HG03135 (cell line): ENCODE measurements at regions not wholly inside any gene's neighbourhood (a gene's known extent, or its start where the extent isn't known, plus 50 kb on each side); places are given as distances from the start of the nearest gene placed in this dataset.

Experiments
- ATAC-seq: cut with Tn5 transposase; IDR thresholded peaks from one replicate; pipeline ENCODE4 v1.9.1; 2021; ENCODE audit warnings: mild to moderate bottlenecking, moderate library complexity; ENCODE audit not compliant: unreplicated experiment

DNA sequence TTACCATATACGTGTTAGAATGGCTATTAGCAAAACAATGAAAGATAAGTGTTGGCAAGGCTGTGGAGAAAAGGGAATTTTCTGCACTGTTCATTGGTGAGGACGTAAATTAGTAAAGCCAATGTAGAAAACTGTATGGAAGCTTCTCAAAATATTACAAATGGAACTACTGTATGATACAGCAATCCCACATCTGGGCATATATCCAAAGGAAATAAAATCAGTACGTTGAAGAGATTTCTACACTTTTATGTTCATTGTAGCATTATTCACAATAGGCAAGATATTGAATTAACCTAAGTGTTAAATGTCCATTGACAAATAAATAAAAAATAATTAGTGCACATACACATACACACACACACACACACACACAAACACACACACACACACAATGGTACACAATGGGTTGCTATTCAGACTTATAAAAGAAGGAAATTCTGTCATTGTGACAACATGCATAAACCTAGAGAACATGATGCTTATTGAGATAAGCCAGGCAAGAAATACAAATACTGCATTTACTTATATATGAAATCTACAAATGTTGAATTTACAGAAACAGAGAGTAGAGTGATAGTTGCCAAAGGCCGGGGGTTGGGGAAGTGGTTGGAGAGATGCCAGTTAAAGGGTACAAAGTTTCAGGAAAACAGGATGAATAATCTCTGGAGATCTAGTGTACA, 565.8 kb upstream of the LRRC4C start:
- no peak for ATAC-seq

DNA sequence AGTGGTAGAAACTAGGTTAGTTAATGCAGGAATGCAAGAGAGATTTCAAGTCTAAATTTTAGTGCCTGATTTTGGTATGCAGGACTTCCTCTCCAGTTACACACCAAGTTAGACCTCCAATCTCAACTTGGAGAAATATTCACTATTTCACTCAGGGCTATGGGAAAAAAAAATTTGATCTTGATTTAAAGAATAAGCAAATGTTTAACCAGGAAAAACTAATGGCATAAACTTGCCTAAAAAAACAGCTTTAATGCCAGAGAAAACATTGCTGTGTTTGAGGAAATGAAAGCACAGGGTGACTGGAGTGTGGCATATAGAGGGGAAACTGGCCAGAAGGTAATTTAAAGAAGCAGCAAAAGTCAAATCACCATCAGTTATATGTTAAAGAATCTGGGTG, 575.4 kb upstream of the LRRC4C start:
- no peak for ATAC-seq

DNA sequence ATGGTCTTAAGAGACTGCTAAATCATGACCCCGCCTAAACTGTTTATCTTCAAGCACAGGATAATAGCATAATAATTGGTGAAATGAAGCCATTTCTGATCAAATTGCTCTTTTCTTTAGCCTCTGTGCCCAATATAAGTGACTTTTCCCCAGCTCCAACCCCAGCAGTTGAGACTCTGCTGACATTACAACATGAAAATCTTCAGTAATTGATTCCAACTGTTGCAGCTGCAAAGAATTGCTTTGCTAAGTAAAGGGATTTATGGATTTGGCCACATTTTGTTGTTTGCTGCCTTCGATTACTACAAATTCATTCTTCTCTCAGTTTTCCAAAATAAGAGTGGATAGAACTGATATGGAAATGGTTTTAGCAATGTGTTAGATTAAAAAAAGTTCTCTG, 576.7 kb upstream of the LRRC4C start:
- ATAC-seq: no peak

DNA sequence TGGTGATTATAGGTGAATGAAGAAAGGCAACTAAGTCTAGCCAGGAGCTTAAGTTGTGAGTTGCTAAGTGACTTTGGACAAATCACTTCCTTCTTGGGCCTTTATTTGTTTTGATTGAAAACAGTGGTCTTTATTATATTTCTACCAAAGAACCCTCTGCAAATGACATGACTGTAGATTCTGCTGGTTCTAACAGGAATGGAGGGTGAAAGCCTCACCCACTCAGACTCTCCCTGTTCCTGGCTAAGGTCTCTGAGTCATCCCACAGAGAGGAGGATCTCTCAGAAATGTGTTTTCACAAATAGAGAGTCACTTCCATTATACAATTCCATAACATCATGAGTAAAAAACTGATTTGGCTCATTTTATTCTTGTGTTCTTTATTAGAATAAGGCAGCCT, 583.9 kb upstream of the LRRC4C start:
- ATAC-seq: no peak

DNA sequence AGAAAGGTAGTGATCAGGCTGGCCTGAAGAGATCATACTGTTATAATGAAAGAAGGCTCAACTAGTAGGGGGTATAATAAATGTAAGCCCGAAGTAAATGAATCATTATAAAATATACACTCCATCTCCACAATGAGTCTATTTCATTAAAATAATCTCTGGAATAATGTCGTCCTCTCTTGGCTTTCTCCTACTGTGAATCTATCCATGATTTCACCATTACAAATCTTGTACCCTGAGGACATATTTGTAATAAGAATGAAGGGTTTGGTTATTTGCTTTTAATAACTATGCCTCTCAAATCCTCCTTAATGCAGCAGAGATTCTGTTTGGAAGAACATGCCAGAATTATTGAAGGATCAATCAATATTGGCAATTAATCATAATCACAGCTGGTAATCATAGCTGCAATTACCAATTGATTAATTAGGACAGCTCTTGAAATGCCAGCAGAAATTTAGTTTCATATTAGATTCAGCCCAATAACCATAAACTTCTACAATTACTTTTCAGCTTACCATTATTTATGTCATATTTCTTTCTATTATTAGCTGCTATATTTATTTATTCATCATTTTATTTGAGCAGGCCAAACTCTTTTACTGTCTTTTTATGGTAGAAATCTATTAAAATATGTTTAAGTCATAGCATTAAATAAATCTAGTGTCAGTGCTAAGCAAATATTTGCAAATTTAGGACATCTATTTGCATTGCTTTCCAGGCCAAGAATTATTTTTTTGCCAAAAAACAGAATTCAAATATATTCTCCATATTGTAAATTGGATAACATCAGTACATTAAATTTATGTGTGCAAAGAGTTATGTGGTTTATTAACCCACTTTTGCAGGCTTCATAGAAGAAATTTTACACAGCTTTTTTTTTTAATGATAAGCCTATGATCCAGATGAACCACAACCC, 588.4 kb upstream of the LRRC4C start:
- no peak for ATAC-seq

DNA sequence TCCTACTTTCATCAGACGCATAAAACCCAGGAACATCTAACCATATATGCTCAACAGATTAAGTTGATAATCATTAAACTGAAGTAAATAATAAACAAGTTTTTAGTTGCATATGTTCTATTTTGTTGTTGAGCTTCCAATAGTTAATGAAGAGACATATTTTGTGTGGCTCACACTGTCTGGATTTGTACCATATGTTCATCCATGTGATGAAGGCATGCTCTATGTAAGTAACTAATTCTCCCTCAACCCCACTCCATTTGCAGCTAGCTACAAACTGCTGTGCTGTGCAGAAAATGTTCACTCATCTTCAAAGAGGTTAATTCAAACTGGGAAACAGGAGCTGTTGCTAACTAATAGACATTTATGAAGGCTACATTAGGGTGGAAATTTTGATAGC, 589.7 kb upstream of the LRRC4C start:
- ATAC-seq: no peak

DNA sequence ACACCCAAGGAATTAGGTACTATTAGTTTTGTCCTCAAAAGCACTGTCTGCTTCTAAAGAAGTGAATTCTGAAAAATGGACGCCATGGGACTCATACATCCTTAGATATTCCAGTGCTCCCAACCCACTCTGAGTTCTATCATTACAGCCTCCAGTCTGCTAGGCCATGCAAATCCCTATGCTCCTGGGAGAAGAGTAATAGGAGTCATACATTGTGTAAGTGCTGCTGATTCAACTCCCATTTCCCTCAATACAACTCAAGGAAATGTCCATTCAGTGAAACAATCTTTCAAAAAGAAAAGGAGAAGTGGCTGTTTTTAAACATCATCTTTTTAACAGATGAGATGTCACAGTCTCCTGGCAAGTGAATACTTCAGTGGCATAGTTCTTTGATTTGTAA, 590.2 kb upstream of the LRRC4C start:
- no peak for ATAC-seq

DNA sequence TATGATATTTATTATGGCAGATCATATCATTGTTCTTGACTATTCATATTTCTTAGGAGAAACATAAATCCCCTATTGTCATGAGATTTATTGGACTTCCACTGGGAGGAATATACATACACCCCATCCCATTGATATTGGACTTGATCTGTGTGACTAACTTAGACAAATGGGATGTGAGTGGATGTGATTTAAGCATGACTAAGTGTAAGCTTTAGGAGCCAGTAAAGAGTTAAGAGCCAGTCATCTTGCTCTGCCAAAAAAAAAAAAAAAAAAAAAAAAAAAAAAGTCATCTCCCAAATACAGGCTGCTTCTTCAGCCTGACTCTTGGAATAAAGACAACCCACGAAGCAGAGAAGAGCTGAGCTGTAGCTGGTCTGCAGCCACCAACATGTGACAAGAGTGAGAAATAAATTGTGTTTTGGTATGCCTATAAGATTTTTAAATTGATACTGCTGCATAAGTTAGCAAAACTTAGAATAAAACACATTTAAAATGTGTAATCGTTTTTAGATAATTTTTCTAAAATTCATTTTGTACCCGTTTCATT, 595.0 kb upstream of the LRRC4C start:
- ATAC-seq: no peak

DNA sequence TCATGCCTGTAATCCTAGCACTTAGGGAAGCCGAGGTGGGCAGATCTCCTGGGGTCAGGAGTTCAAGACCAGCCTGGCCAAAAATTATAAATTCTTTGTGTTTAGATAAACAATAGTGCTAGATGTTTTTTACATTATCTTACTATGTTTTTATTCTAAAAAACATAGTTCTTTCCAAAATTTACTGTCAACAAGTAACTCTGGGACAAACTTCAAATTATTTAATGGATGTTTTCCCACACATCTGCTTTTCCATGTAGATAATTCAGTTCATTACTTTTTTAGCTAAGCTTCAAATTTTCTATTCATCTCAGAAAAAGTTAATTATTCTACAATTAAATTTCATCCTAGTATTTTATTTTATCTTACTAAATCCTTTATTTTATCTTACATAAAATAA, 596.2 kb upstream of the LRRC4C start:
- ATAC-seq: no peak

DNA sequence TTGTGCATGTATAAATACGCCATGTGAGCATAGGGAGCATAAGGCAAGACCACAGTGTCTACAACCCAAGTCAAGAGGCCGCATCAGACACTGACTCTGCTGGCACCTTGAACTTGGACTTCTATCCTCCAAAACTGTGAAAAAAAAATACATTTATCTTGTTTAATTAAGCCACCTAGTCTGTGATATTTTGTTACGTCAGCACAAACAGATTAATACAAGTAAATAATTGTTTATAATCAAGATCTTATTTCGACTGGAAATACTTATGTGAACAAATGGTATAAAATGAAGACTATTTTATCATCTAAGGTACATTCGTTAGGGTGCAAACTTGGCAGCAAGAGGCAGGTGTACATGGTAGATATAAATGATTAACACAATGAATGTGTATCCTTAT, 599.3 kb upstream of the LRRC4C start:
- no peak for ATAC-seq

DNA sequence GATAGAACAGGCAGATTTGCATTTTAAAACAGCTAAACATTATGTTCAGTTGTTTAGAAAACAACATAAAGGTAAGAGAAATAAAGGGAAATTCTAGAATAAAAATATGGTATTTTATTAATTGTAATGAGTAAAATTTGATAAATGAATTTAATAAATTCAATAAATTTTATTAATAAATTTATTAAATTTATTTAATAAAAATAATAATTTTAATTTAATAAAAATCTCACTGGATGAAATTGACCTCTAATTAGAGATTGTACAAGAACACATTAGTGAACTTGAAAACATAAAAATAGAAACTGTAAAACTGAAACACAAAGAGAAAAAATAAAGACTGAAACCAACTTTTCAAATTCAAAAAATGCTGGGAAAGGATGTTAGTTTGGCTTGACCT, 605.7 kb upstream of the LRRC4C start:
- ATAC-seq: no peak

DNA sequence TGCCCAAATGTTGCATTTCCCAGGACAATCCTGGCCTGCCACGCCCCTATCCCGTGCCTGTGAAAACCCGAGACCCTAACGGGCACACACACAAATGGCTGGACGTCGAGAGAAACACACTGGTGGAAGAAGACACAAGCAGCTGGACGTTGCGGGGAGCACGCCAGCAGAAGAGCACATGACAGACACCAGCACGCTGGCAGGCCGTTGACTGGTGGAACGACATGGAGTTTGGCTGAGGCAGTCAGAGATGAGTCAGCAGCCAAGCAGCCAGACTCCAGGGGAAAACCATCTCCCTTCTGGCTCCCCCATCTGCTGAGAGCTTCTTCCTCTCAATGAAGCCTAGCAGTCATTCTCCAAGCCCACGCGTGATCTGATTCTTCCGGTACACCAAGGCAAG, 606.7 kb upstream of the LRRC4C start:
- ATAC-seq: no peak

DNA sequence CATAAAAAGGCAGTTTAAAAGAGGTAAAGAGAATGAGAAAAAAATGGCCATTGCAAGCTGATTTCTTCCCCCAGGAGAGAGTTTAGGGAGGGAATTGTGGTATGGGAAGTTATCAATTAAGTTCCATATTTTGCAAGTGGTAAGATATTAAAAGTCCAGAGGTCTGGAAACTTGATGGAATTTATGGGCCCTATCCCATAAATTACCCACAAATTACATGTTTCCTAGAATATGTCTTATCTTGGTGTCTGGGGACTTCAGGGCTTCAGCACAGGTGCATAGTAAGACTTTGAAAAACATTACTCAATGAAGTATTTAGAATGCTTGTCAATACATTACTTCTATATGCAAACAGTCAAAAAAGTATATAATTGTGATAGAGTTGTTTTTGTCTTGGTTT, 614.9 kb upstream of the LRRC4C start:
- ATAC-seq: no peak

DNA sequence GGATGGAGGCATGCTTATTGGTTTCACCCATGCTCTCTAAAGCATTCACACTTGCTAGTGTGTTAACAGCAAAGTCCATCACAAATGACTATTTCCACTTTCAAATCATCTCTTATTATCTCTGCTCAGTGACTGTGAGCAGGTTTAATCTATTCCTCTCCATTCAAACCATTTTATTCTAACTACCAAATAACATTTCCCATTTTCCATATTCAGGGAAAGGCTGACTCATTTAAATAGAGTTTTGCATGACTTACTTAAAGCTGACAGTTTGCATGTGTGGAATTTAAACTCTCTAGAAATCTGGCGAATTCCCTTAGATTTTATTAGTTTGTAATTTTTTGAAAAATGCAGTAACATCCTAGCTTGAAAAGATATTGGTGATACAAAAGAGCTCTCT, 615.7 kb upstream of the LRRC4C start:
- no peak for ATAC-seq

DNA sequence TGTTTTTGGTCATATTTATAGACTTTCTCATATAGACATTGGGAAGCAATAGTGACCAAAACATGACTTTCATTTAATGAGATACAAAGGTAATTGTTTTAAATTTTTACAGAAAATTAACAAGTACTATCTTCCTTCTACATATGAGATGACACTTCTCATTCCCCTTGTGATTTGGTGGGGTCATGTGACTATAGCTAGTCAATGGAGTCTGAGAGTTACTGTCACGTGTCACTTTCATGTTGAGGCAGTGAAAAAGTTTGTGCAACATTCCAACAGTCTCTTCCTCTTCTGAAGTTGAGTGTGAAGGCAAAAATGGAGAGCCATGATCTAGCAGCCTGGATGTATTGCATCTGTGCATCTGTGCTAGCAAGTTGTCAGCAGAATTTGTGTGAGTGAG, 618.3 kb upstream of the LRRC4C start:
- ATAC-seq: no peak

DNA sequence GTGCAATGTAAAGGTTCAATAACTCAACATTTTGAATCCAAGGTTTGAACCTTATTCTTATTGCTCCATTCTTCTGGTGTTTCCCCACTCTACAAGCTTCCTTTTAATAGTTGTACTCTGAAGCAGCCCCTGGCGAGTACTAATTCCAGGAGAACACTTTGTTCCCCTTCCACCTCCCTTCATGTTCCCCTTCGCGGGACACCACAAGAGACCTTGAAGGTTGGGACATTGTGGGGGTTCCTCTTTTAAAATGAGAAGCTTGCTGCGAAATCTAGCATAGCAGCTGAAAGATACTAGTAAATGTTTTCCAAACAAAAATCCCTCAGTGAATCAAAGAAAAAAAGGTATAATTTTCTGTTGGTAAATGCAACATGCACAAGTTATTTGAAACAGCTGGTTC, 626.3 kb upstream of the LRRC4C start:
- no peak for ATAC-seq

DNA sequence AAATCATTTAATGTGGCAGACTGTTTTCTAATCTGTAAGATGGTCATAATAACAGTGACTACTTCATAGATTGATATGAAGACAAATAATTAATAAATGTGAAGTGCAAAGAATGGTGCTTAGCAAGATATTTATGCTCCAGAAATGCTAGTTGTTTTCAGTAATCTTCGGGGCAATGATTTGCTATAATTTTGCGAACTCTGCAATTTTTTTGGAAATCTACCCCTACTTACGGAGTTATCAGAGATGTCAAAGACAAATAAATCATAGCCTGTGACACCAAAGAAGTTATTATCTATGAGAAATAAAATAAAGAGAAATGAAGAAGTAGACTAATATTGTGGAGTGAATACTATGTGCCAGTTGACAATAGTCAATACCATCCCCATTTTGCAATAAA, 634.1 kb upstream of the LRRC4C start:
- no peak for ATAC-seq

DNA sequence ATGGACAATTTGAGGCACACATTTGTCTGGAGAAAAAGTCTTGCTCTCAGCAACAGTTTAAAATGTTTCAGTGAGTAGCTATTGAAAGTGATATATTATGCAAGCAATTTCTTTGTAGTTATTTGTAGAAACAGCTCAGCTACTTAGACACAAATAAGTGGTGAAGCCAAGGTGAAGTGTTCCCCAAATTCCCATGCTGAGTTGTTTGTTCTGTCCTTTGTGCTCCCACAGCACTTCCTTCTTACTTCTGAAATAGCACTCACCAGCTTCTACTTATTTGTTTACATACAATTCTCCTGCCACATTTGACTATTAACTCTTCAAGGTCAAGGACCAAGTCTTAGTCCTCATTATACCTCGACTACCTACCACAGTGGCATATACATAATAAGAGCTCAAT, 638.6 kb upstream of the LRRC4C start:
- ATAC-seq: no peak

DNA sequence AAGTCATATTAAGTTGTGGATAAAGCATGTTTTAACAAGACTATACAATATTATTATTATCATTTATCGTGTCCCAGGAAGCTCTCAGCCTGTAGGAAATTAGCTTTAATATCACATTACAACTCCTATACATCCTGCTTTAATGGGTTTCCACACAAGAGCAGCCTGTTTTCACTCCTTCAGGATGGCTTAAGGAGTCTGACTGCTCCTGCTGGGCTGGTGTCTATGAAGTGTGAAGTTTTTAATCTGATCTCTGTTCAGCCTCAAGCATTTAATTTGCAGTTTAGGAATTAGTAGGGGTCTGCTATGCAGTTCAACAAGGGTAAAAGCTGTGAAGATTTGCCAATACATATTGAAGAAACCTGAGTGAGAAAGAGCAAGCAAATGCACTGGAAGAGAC, 653.4 kb upstream of the LRRC4C start:
- ATAC-seq: no peak

DNA sequence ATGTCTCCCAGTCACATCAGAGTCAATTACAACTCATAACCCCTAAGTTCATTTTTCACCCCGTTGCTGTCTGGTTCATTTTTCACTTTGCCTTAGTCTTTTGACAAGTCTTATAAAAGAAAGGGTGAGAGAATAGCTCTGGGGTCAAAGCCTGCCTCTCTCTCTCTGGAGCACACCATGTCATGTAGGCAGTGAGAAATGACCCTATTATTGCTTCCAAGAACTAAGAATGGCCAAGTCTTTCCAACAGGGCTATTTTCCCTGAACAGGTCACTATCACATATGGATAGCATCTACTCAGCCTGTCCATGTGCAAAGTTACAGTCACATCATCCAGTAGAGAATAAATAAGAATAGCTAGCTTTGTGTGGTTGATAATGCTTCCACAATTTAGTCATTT, 655.5 kb upstream of the LRRC4C start:
- ATAC-seq: no peak

DNA sequence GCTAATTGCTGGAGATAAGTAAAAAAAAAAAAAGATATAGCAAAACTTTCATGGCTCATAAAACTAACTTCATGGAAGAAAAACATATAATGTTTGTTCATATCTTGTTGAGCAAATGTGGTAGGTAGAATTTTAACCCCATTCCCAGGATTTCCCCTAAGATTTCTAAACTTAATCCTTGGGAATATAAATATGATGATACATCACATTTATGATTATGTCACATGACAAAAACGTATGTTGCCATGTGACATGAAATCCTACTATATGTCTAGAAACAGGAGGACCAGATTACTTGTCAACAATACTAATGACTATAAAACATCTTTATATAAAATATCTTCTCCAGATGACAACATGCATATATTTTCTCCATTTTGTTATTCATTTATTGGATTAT, 679.0 kb upstream of the LRRC4C start:
- no peak for ATAC-seq

DNA sequence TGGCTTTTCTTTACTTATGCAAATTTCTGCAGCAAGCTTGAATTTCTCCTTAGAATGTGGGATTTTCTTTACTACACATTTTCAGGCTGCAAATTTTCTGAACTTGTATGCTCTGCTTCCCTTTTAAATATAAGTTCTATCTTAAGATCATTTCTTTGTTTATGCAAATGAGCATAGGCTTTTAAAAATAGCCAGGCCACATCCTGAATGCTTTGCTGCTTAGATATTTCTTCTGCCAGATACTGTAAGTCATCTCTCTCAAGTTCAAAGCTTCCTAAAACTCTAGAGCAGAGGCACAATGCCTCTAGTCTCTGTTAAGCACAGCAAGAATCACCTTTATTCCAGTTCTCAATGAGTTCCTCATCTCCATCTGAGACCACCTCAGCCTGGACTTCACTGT, 685.9 kb upstream of the LRRC4C start:
- ATAC-seq: no peak
